ENCODE measurements at regions not wholly inside any gene's neighbourhood (a gene's known extent, or its start where the extent isn't known, plus 50 kb on each side); places are given as distances from the start of the nearest gene placed in this dataset.
A peak's percentile ranks its signal among the peaks of the same experiment; 100 is the strongest.

- TF ChIP-seq RAD21 (IDR thresholded peaks at IDR 0.05 in 1 of 2, conservative IDR thresholded peaks at IDR 0.05 in 1 of 2; ENCODE audit: low read depth in 2 of 2, low read length in 2 of 2) (peak; percentile 31 to 41; a peak in 3 of 4 replicates), JUND (IDR thresholded peaks at IDR 0.05; ENCODE audit: low read length) (no peak), HDAC6 (IDR thresholded peaks at IDR 0.05; ENCODE audit: low read depth, low read length) (no peak), ZNF274 (IDR thresholded peaks at IDR 0.05; ENCODE audit: borderline replicate concordance, extremely low read depth, low read length) (no peak), RBBP5 (IDR thresholded peaks at IDR 0.05; ENCODE audit: borderline replicate concordance, low read depth, low read length) (no peak), ATF3 (IDR thresholded peaks at IDR 0.05; ENCODE audit: insufficient read depth, low read depth, low read length) (no peak), ATF2 (IDR thresholded peaks at IDR 0.05; ENCODE audit: low read length) (no peak), FOSL1 (IDR thresholded peaks at IDR 0.05; ENCODE audit: insufficient read depth, low read depth, low read length) (no peak), EGR1 (IDR thresholded peaks at IDR 0.05; ENCODE audit: borderline replicate concordance, low read depth, low read length) (no peak), POLR2A (IDR thresholded peaks at IDR 0.05; ENCODE audit: control extremely low read depth in 1 of 2, low read depth in 2 of 2, low read length in 2 of 2) (no peak)
These were observed 404.0 kb downstream of the TLE4 start (continued) for GRCh38 chr9:79975621-79976256.
